Loucy (cell line): ENCODE measurements at regions not wholly inside any gene's neighbourhood (a gene's known extent, or its start where the extent isn't known, plus 50 kb on each side); places are given as distances from the start of the nearest gene placed in this dataset.

ENCODE experiments used
- CTCF ChIP-seq: fragments of 200-600 bp; sonication (generic); conservative IDR thresholded peaks from 2 replicates; pipeline ENCODE4 v1.5.1; 2014; ENCODE audit warnings: mild to moderate bottlenecking, antibody characterized with exemption, low read length
- EZH2phosphoT487 ChIP-seq: fragments of 200-600 bp; IDR thresholded peaks from 2 replicates; pipeline ENCODE4 v1.6.1; 2018; ENCODE audit warnings: antibody characterized with exemption, mild to moderate bottlenecking, moderate library complexity, borderline replicate concordance

DNA sequence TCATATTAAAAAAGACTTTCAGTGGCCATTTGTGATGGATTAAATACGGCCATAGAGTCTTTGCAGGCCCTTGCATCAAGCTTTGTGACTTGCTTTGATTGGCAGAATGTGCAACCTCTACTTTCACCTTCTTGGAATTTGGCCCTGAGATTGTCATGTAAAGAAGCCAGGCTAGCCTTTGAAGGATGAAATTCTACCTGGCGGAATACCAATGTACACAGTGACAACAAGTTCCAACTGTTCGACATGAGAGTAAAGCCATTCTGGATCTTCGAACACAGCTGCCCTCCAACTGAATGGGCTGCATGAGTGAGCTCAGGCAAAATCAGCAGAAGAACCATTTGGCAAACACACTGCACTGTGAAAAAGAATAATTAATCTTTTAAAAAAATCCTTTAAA is 321.3 kb downstream of the PHF14 start:
- TF ChIP-seq CTCF (no peak), EZH2phosphoT487 (no peak)
